Skeletal muscle satellite cell (primary cell): ENCODE measurements at regions not wholly inside any gene's neighbourhood (a gene's known extent, or its start where the extent isn't known, plus 50 kb on each side); places are given as distances from the start of the nearest gene placed in this dataset.

Source experiments
- H3K27me3 ChIP-seq: 2 replicates; pipeline ENCODE4 v1.7.0; 2013; ENCODE audit warnings: low read length; ENCODE audit not compliant: control insufficient read depth, insufficient read depth
- H3K36me3 ChIP-seq: 2 replicates; pipeline ENCODE4 v1.7.0; 2013; ENCODE audit warnings: mild to moderate bottlenecking, control low read depth, low read length; ENCODE audit not compliant: insufficient read depth
- H3K4me1 ChIP-seq: 2 replicates; pipeline ENCODE4 v1.7.0; 2013; ENCODE audit warnings: low read length; ENCODE audit not compliant: control insufficient read depth, insufficient read depth
- H3K4me2 ChIP-seq: 2 replicates; pipeline ENCODE4 v1.7.0; 2013; ENCODE audit warnings: mild to moderate bottlenecking, low read length
- H3K4me3 ChIP-seq: 2 replicates; pipeline ENCODE4 v1.7.0; 2013; ENCODE audit warnings: low read length
- H3K9ac ChIP-seq: 2 replicates; pipeline ENCODE4 v1.7.0; 2013; ENCODE audit warnings: mild to moderate bottlenecking, low read depth, low read length, moderate library complexity
- H3K9me3 ChIP-seq: replicated peaks from 2 replicates; pipeline ENCODE4 v1.7.0; 2013; ENCODE audit warnings: mild to moderate bottlenecking, control low read depth, low read length

GRCh38 chr4:18957716-18958115, 936.2 kb upstream of the LCORL start:
- Histone ChIP-seq H3K27me3 (no peaks in the 10 kb centered on the region), H3K4me1 (no peaks in the 10 kb centered on the region), H3K9ac (no peak overlapping the region)

GRCh38 chr4:18954538-18954937, 933.0 kb upstream of the LCORL start:
- H3K4me1 ChIP-seq: no peaks in the 10 kb centered on the region

More at GRCh38 chr4:18957716-18958115, 936.2 kb upstream of the LCORL start:
- H3K9me3 ChIP-seq: no peaks in the 10 kb centered on the region
- H3K4me3 ChIP-seq: no peak overlapping the region
- no peaks in the 10 kb centered on the region for H3K36me3 ChIP-seq
- no peak overlapping the region for H3K4me2 ChIP-seq

GRCh38 chr4:18953613-18954012, 932.1 kb upstream of the LCORL start:
- H3K4me2 ChIP-seq: no peak overlapping the region
- H3K4me1 ChIP-seq: no peaks in the 10 kb centered on the region
- H3K27me3 ChIP-seq: no peaks in the 10 kb centered on the region
- no peak overlapping the region for H3K4me3 ChIP-seq
- no peak overlapping the region for H3K9ac ChIP-seq
- H3K9me3 ChIP-seq: no peaks in the 10 kb centered on the region
- no peaks in the 10 kb centered on the region for H3K36me3 ChIP-seq

More at GRCh38 chr4:18954538-18954937, 933.0 kb upstream of the LCORL start:
- no peaks in the 10 kb centered on the region for H3K9me3 ChIP-seq
- no peak overlapping the region for H3K4me3 ChIP-seq
- no peaks in the 10 kb centered on the region for H3K27me3 ChIP-seq
- H3K4me2 ChIP-seq: no peak overlapping the region
- no peaks in the 10 kb centered on the region for H3K36me3 ChIP-seq
- no peak overlapping the region for H3K9ac ChIP-seq

GRCh38 chr4:18945464-18945863, 923.9 kb upstream of the LCORL start:
- Histone ChIP-seq H3K36me3 (no peaks in the 10 kb centered on the region), H3K4me3 (no peak overlapping the region), H3K4me1 (no peaks in the 10 kb centered on the region), H3K9me3 (no peaks in the 10 kb centered on the region), H3K9ac (no peak overlapping the region), H3K4me2 (no peak overlapping the region), H3K27me3 (no peaks in the 10 kb centered on the region)

GRCh38 chr4:18942874-18943273, 921.3 kb upstream of the LCORL start:
- Histone ChIP-seq H3K4me3 (no peak overlapping the region), H3K4me2 (no peak overlapping the region), H3K27me3 (no peaks in the 10 kb centered on the region), H3K9ac (no peak overlapping the region), H3K4me1 (no peaks in the 10 kb centered on the region), H3K9me3 (no peaks in the 10 kb centered on the region), H3K36me3 (no peaks in the 10 kb centered on the region)

GRCh38 chr4:18938343-18939099, 917.0 kb upstream of the LCORL start:
- H3K9ac ChIP-seq: no peak overlapping the region
- H3K4me2 ChIP-seq: no peak overlapping the region
- no peaks in the 10 kb centered on the region for H3K36me3 ChIP-seq
- H3K4me1 ChIP-seq: no peaks in the 10 kb centered on the region
- H3K4me3 ChIP-seq: no peak overlapping the region
- H3K27me3 ChIP-seq: no peaks in the 10 kb centered on the region
- no peaks in the 10 kb centered on the region for H3K9me3 ChIP-seq

- H3K27me3 ChIP-seq: no peaks in the 10 kb centered on the region
- no peaks in the 10 kb centered on the region for H3K36me3 ChIP-seq
- no peaks in the 10 kb centered on the region for H3K4me1 ChIP-seq
- H3K9me3 ChIP-seq: no peaks in the 10 kb centered on the region
- H3K4me2 ChIP-seq: no peak overlapping the region
- no peak overlapping the region for H3K9ac ChIP-seq
- no peak overlapping the region for H3K4me3 ChIP-seq
Observed at GRCh38 chr4:18937746-18938145, 916.2 kb upstream of the LCORL start.

GRCh38 chr4:18937080-18937479, 915.5 kb upstream of the LCORL start:
- Histone ChIP-seq H3K4me2 (no peak overlapping the region), H3K9me3 (no peaks in the 10 kb centered on the region), H3K36me3 (no peaks in the 10 kb centered on the region), H3K9ac (no peak overlapping the region), H3K27me3 (no peaks in the 10 kb centered on the region), H3K4me3 (no peak overlapping the region), H3K4me1 (no peaks in the 10 kb centered on the region)

GRCh38 chr4:18935659-18936345, 914.2 kb upstream of the LCORL start:
- H3K4me3 ChIP-seq: no peak overlapping the region
- no peak overlapping the region for H3K4me2 ChIP-seq
- H3K4me1 ChIP-seq: no peaks in the 10 kb centered on the region
- no peak overlapping the region for H3K9ac ChIP-seq
- H3K36me3 ChIP-seq: no peaks in the 10 kb centered on the region
- H3K27me3 ChIP-seq: no peaks in the 10 kb centered on the region
- H3K9me3 ChIP-seq: no peaks in the 10 kb centered on the region

- H3K4me1 ChIP-seq: no peaks in the 10 kb centered on the region
- H3K9ac ChIP-seq: no peak overlapping the region
- no peaks in the 10 kb centered on the region for H3K27me3 ChIP-seq
- no peaks in the 10 kb centered on the region for H3K36me3 ChIP-seq
- no peak overlapping the region for H3K4me3 ChIP-seq
- H3K9me3 ChIP-seq: no peaks in the 10 kb centered on the region
- H3K4me2 ChIP-seq: no peak overlapping the region
Observed at GRCh38 chr4:18934197-18934596, 912.6 kb upstream of the LCORL start.

- H3K27me3 ChIP-seq: no peaks in the 10 kb centered on the region
- no peak overlapping the region for H3K4me3 ChIP-seq
Observed at GRCh38 chr4:18932730-18933339, 911.3 kb upstream of the LCORL start.

More at GRCh38 chr4:18932730-18933339, 911.3 kb upstream of the LCORL start:
- Histone ChIP-seq H3K36me3 (no peaks in the 10 kb centered on the region), H3K4me1 (no peaks in the 10 kb centered on the region), H3K9ac (no peak overlapping the region), H3K9me3 (no peaks in the 10 kb centered on the region), H3K4me2 (no peak overlapping the region)
